ENCODE measurements at regions not wholly inside any gene's neighbourhood (a gene's known extent, or its start where the extent isn't known, plus 50 kb on each side); places are given as distances from the start of the nearest gene placed in this dataset.
"Not testable (repeated sequence)": the region's sequence is repeated elsewhere in the genome, so short reads cannot be mapped to it uniquely, and the experiment has no call there.

DNA sequence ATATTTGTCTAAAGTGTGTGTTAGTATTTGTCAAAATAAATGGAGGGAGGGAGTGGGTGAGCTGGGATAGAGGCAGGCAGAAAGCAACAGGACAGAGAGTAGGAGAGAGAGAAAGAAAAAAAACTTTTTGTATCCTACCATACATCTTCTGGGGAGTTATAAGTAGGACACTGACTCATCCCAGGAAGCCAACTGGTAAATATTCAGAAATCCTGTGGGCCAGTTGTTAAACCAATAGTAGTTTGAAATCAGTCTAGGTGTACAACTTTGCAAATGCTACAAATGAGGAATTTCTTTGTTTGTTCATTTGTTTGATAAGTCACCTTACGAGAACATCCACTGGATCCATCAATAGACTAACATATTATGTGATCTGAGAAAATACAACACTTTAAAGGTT is 980.9 kb downstream of the GATA3 start:
- Histone ChIP-seq H3K4me2 (no peak overlapping the region), H3K27ac (no peak overlapping the region), H3K36me3 (no peaks in the 10 kb centered on the region), H4K20me1 (no peaks in the 10 kb centered on the region), H3K4me1 (no peaks in the 10 kb centered on the region), H3K27me3 (no peaks in the 10 kb centered on the region), H3K9ac (no peak overlapping the region), H3K9me3 (replicated peaks in 1 of 11) (peaks cover 0 to 6% (median 3%) of the 10 kb centered on the region in 11 experiments; a peak in 4 of 22 replicates), H3K4me3 (no peak overlapping the region)
- TF ChIP-seq Cebpa-rat (IDR thresholded peaks at IDR 0.05), result no peak

DNA sequence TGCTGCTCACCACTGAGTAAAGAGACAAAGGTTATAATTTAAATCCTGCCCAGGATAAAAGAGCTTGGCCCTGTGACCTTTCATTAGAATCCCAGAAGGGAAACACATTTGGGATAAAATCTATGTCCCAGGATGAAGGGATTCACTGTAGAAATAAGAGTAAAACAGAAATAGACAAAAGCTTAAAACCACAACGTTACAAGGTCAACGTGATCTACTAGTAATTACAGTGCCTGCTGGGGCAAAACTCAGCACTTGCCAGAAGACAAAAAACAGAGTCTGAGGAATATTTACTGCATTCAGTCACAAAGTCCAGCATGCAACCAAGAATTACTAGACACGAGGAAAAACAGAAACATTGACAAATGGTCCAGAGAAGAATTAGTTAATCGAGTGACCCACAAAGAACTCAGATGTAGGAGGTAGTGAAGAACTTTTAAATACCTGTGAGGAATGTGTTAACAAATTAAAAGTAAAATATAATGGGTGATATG is 982.3 kb downstream of the GATA3 start:
- no peak overlapping the region for H3K4me2 ChIP-seq
- no peaks in the 10 kb centered on the region for H3K27me3 ChIP-seq
- H4K20me1 ChIP-seq, result no peaks in the 10 kb centered on the region
- TF ChIP-seq Cebpa-rat (IDR thresholded peaks at IDR 0.05), result no peak
- peaks cover 0 to 6% (median 3%) of the 10 kb centered on the region in 11 experiments; a peak in 4 of 22 replicates for H3K9me3 ChIP-seq (replicated peaks in 1 of 11)
- no peaks in the 10 kb centered on the region for H3K4me1 ChIP-seq
- H3K27ac ChIP-seq, result no peak overlapping the region
- no peak overlapping the region for H3K4me3 ChIP-seq
- no peak overlapping the region for H3K9ac ChIP-seq
- no peaks in the 10 kb centered on the region for H3K36me3 ChIP-seq

DNA sequence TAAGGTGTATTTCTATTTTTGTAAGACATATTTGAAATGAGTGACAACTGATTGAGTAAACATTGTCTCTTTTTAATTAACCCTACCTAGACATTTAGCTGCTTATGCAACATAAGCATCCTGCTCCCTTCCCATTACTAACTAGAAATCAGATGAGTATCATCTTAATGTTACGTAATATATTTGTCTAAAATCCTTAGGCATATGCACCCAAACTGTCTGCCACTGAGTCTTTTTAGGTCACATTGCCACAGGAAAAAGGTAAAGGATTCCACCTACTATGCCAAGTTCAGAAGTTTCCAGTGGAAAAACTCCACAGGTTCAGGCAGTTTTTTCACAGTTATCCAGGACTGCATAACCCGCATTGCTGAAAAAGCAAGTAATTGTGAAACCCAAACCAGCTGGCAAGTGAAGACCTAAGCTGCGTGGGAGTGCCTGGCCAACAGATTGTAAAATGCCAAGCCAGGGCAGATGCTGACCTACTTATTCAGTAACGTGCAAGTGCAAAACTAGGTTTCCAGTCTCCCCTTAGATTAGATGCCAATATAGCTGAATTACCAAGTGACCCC is 983.7 kb downstream of the GATA3 start:
- no peaks in the 10 kb centered on the region for H3K36me3 ChIP-seq
- no peaks in the 10 kb centered on the region for H4K20me1 ChIP-seq
- peak in 4 of 11 experiments; percentile 15 to 54 (median 46); a peak in 3 of 22 replicates for TF ChIP-seq Cebpa-rat (IDR thresholded peaks at IDR 0.05)
- H3K9me3 ChIP-seq (replicated peaks in 1 of 11), result peaks cover 0 to 6% (median 3%) of the 10 kb centered on the region in 11 experiments; a peak in 4 of 22 replicates
- H3K27me3 ChIP-seq, result no peaks in the 10 kb centered on the region
- no peak overlapping the region for H3K9ac ChIP-seq
- H3K4me1 ChIP-seq, result no peaks in the 10 kb centered on the region
- H3K4me2 ChIP-seq, result no peak overlapping the region
- no peak overlapping the region for H3K27ac ChIP-seq
- no peak overlapping the region for H3K4me3 ChIP-seq

DNA sequence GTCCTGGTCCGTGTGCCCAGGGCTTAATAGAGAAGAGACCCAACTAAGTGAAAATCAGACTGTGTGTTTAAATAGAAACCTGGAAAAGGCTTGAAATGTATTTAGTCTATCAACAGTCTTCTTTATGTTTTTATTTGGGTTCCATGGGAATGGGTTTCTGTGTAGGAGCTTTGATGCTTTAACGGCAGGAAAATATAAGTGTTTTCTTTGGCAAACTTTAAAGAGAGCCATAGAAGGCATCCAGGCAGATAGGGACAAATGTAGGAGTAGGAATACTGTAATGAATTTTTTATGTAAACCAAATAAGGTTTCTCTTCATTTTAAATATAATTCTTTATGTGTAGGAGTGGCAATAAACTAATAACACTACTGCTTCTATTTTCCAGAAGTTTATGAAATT is 989.0 kb downstream of the GATA3 start:
- Histone ChIP-seq H3K27me3 (no peaks in the 10 kb centered on the region), H3K27ac (no peak overlapping the region), H3K4me1 (no peaks in the 10 kb centered on the region), H3K9me3 (replicated peaks in 1 of 11) (no peaks in the 10 kb centered on the region; a peak in 2 of 22 replicates), H4K20me1 (no peaks in the 10 kb centered on the region), H3K4me3 (no peak overlapping the region), H3K9ac (no peak overlapping the region), H3K36me3 (no peaks in the 10 kb centered on the region), H3K4me2 (no peak overlapping the region)
- no peak for TF ChIP-seq Cebpa-rat (IDR thresholded peaks at IDR 0.05)

DNA sequence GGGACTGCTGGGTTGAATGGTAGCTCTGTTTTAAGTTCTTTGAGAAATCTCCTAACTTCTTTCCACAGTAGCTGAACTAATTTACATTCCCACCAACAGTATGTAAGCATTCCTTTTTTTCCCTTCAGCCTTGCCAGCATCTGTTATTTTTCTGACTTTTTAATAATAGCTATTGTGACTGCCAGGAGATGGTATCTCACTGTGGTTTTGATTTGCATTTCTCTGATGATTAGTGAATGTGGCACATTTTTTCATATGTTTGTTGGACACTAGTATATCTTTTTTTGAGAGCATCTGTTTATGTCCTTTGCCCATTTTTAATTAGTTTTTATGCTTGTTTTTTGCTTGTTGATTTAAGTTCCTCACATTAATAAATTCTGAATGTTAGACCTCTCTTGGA is 990.8 kb downstream of the GATA3 start:
- Histone ChIP-seq H3K27ac (no peak overlapping the region), H3K36me3 (no peaks in the 10 kb centered on the region), H3K4me2 (no peak overlapping the region), H3K4me1 (no peaks in the 10 kb centered on the region), H4K20me1 (no peaks in the 10 kb centered on the region), H3K4me3 (no peak overlapping the region), H3K9ac (no peak overlapping the region), H3K27me3 (no peaks in the 10 kb centered on the region), H3K9me3 (replicated peaks in 1 of 11) (peaks cover 0 to 9% (median 7%) of the 10 kb centered on the region in 11 experiments; a peak in 13 of 22 replicates)
- TF ChIP-seq Cebpa-rat (IDR thresholded peaks at IDR 0.05), result no peak

DNA sequence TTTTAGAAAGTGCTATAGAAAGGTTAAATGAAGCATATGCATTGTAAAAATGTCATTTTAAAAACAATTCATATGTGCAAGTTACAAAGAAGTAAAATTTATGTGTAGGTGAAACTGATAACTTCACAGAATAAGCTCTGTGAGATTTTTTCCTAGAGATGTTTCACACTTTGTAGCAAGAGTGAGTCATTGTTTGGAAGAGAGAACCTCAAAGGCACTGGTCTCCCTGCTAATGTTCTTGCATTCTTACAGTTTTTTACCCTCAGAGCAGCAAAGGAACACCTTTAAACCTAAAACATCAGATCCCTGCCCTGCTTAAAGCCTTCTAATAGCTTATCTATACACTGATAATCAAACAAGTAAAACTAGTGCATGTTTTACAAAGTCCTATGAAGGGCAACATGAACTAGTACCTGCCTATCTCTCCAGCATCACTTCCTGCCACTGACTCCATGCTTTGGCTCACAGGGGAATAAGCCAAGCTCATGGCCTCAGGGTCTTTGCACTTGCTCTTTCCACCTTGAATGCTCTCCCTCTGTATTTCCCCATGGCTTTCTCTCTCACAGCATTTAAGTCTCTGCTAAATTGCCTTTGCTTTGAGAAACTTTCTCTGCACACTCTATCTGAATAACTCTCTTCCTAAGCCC is 997.0 kb downstream of the GATA3 start:
- Histone ChIP-seq H3K4me1 (peaks cover 0 to 8% (median 5%) of the 10 kb centered on the region in 10 experiments; a peak in 11 of 20 replicates), H4K20me1 (no peaks in the 10 kb centered on the region), H3K4me3 (no peak overlapping the region), H3K27ac (peak overlapping the region in 1 of 11 experiments; percentile 52; a peak in 2 of 22 replicates), H3K9ac (no peak overlapping the region), H3K27me3 (no peaks in the 10 kb centered on the region), H3K9me3 (replicated peaks in 1 of 11) (peaks cover 9 to 18% (median 13%) of the 10 kb centered on the region in 11 experiments; a peak in 21 of 22 replicates), H3K36me3 (no peaks in the 10 kb centered on the region), H3K4me2 (no peak overlapping the region)
- TF ChIP-seq Cebpa-rat (IDR thresholded peaks at IDR 0.05), result no peak

DNA sequence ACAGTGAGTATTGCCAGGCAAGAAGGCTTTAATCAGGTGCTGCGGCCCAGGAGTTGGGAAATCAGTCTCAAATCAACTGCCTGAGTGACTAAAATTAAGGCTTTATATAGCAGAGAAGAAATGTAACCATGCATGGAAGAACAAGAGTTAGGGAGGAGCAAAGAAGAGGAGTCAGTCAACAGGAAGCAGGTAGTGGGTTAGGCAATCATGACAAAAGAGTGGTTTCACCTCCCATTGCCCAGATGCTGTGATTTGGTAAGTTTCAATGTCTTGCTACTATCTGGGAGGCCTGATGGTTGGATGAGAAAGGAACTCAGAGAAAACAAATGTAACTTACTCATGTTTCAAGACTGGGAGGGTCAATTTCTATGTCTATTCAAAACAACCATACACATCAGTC is 998.3 kb downstream of the GATA3 start:
- peak overlapping the region in 7 of 11 experiments; percentile 1 to 43 (median 18); a peak in 10 of 22 replicates for H3K4me2 ChIP-seq
- H3K27ac ChIP-seq, result peak overlapping the region in 8 of 11 experiments; percentile 6 to 52 (median 27); a peak in 7 of 22 replicates
- H3K27me3 ChIP-seq, result no peaks in the 10 kb centered on the region
- no peaks in the 10 kb centered on the region for H4K20me1 ChIP-seq
- no peak overlapping the region for H3K4me3 ChIP-seq
- H3K36me3 ChIP-seq, result no peaks in the 10 kb centered on the region
- no peak overlapping the region for H3K9ac ChIP-seq
- TF ChIP-seq Cebpa-rat (IDR thresholded peaks at IDR 0.05), result peak in 7 of 11 experiments; percentile 35 to 75 (median 56); a peak in 9 of 22 replicates
- H3K4me1 ChIP-seq, result peaks cover 0 to 8% (median 5%) of the 10 kb centered on the region in 10 experiments; a peak in 11 of 20 replicates
- H3K9me3 ChIP-seq (replicated peaks in 1 of 11), result peaks cover 16 to 27% (median 22%) of the 10 kb centered on the region in 11 experiments; a peak in 21 of 22 replicates

DNA sequence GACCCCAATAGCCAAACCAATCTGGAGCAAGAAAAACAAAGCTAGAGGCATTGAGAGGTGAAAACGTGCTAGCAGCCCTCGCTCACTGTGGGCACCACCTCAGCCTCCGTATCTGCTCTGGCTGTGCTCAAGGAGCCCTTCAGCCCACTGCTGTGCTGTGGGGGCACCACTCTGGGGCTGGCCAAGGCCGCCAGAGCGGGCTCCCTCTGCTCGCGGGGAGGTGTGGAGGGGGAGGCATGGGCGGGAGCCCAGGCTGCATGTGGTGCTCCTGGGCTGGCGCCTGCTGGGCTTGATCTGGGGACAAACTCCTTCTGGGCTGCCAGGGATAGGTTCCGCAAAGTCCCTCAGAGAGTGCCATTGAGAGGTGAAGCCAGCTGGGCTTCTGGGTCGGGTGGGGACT is 1002.0 kb downstream of the GATA3 start:
- Histone ChIP-seq H4K20me1 (no peaks in the 10 kb centered on the region), H3K4me2 (no peak overlapping the region), H3K27ac (no peak overlapping the region), H3K27me3 (no peaks in the 10 kb centered on the region), H3K9me3 (replicated peaks in 1 of 11) (peaks cover 8 to 25% (median 15%) of the 10 kb centered on the region in 11 experiments; a peak in 19 of 22 replicates), H3K4me1 (peaks cover 0 to 8% (median 5%) of the 10 kb centered on the region in 10 experiments; a peak in 11 of 20 replicates), H3K9ac (no peak overlapping the region), H3K36me3 (no peaks in the 10 kb centered on the region), H3K4me3 (no peak overlapping the region)
- no peak for TF ChIP-seq Cebpa-rat (IDR thresholded peaks at IDR 0.05)

DNA sequence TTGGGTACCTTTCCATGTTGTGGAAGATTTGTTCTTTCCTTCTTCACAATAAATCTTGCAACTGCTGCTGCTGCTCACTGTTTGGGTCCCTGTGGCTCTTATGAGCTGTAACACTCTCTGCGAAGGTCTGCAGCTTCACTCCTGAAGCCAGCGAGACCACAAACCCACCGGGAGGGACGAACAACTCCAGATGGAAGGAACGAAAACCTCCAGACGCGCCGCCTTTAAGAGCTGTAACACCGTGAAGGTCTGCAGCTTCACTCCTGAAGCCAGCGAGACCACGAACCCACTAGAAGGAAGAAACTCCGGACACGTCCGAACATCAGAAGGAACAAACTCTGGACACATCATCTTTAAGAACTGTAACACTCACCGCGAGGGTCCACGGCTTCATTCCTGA is 1002.8 kb downstream of the GATA3 start:
- not testable (repeated sequence) for H3K27me3 ChIP-seq, H3K9ac ChIP-seq, H3K27ac ChIP-seq, H3K36me3 ChIP-seq, H4K20me1 ChIP-seq, H3K4me2 ChIP-seq, H3K4me1 ChIP-seq, H3K4me3 ChIP-seq
- H3K9me3 ChIP-seq (replicated peaks in 1 of 11), result peaks cover 8 to 25% (median 15%) of the 10 kb centered on the region in 11 experiments; a peak in 19 of 22 replicates
